Chondrocyte (in vitro differentiated cells): ENCODE measurements at regions not wholly inside any gene's neighbourhood (a gene's known extent, or its start where the extent isn't known, plus 50 kb on each side); places are given as distances from the start of the nearest gene placed in this dataset.
"Not testable (repeated sequence)": the region's sequence is repeated elsewhere in the genome, so short reads cannot be mapped to it uniquely, and the experiment has no call there.

Experiments
- DNase-seq: peaks from one replicate; pipeline ENCODE4 v3.0.0; 2021; ENCODE audit warnings: mixed read lengths, low spot score
- H3K27ac Mint-ChIP-seq: one replicate; pipeline ENCODE4 v1.8.0; 2021; ENCODE audit warnings: mild to moderate bottlenecking, moderate library complexity, mixed read lengths; ENCODE audit not compliant: unreplicated experiment
- H3K27me3 Mint-ChIP-seq: 2 replicates; pipeline ENCODE4 v1.8.0; 2021; ENCODE audit warnings: low read depth, mixed read lengths
- H3K36me3 Mint-ChIP-seq: 2 replicates; pipeline ENCODE4 v1.8.0; 2021; ENCODE audit warnings: low read depth, mixed read lengths
- H3K4me1 Mint-ChIP-seq: 2 replicates; pipeline ENCODE4 v1.8.0; 2021; ENCODE audit warnings: low read depth, mild to moderate bottlenecking, mixed read lengths
- H3K4me3 Mint-ChIP-seq: one replicate; pipeline ENCODE4 v1.8.0; 2021; ENCODE audit warnings: mild to moderate bottlenecking, moderate library complexity, mixed read lengths; ENCODE audit not compliant: unreplicated experiment
- H3K9me3 Mint-ChIP-seq: 2 replicates; pipeline ENCODE4 v1.8.0; 2021; ENCODE audit warnings: low read depth, mixed read lengths
- CTCF ChIP-seq: fragments of 200-600 bp; sonication (generic); IDR thresholded peaks from 2 replicates; pipeline ENCODE4 v1.5.0; 2021; ENCODE audit warnings: antibody characterized with exemption, mild to moderate bottlenecking, moderate library complexity

- DNase-seq: no peak
- no peaks in the 10 kb centered on the region for H3K4me1 Mint-ChIP-seq
- H3K9me3 Mint-ChIP-seq: peaks cover 76% of the 10 kb centered on the region
- H3K27ac Mint-ChIP-seq: no peak overlapping the region
- no peaks in the 10 kb centered on the region for H3K27me3 Mint-ChIP-seq
- peaks cover 2% of the 10 kb centered on the region for H3K36me3 Mint-ChIP-seq
- TF ChIP-seq CTCF: no peak
- H3K4me3 Mint-ChIP-seq: no peak overlapping the region
These were observed 485.9 kb upstream of the DPP6 start for GRCh38 chr7:153566324-153566723.

GRCh38 chr7:153567426-153567825 is 484.8 kb upstream of the DPP6 start:
- Mint-ChIP-seq H3K27me3 (no peaks in the 10 kb centered on the region), H3K4me1 (no peaks in the 10 kb centered on the region), H3K4me3 (no peak overlapping the region), H3K9me3 (peaks cover 76% of the 10 kb centered on the region), H3K36me3 (no peaks in the 10 kb centered on the region), H3K27ac (no peak overlapping the region)
- no peak for TF ChIP-seq CTCF
- DNase-seq: no peak

GRCh38 chr7:153569520-153569919 is 482.7 kb upstream of the DPP6 start:
- H3K9me3 Mint-ChIP-seq: peaks cover 73% of the 10 kb centered on the region
- H3K27ac Mint-ChIP-seq, H3K4me1 Mint-ChIP-seq, DNase-seq, H3K27me3 Mint-ChIP-seq, H3K4me3 Mint-ChIP-seq, H3K36me3 Mint-ChIP-seq: not testable (repeated sequence)

- H3K27ac Mint-ChIP-seq: no peak overlapping the region
- no peaks in the 10 kb centered on the region for H3K4me1 Mint-ChIP-seq
- TF ChIP-seq CTCF: no peak
- H3K36me3 Mint-ChIP-seq: no peaks in the 10 kb centered on the region
- H3K27me3 Mint-ChIP-seq: no peaks in the 10 kb centered on the region
- no peak overlapping the region for H3K4me3 Mint-ChIP-seq
- no peak for DNase-seq
- H3K9me3 Mint-ChIP-seq: peaks cover 68% of the 10 kb centered on the region
These were observed 476.1 kb upstream of the DPP6 start for GRCh38 chr7:153576096-153576495.

GRCh38 chr7:153581419-153581818 is 470.8 kb upstream of the DPP6 start:
- H3K27me3 Mint-ChIP-seq: no peaks in the 10 kb centered on the region

More at GRCh38 chr7:153581419-153581818, 470.8 kb upstream of the DPP6 start:
- Mint-ChIP-seq H3K4me1 (no peaks in the 10 kb centered on the region), H3K27ac (no peak overlapping the region), H3K36me3 (no peaks in the 10 kb centered on the region), H3K4me3 (no peak overlapping the region), H3K9me3 (peaks cover 69% of the 10 kb centered on the region)
- DNase-seq: no peak
- TF ChIP-seq CTCF: no peak
